ENCODE measurements at regions not wholly inside any gene's neighbourhood (a gene's known extent, or its start where the extent isn't known, plus 50 kb on each side); places are given as distances from the start of the nearest gene placed in this dataset.

DNA sequence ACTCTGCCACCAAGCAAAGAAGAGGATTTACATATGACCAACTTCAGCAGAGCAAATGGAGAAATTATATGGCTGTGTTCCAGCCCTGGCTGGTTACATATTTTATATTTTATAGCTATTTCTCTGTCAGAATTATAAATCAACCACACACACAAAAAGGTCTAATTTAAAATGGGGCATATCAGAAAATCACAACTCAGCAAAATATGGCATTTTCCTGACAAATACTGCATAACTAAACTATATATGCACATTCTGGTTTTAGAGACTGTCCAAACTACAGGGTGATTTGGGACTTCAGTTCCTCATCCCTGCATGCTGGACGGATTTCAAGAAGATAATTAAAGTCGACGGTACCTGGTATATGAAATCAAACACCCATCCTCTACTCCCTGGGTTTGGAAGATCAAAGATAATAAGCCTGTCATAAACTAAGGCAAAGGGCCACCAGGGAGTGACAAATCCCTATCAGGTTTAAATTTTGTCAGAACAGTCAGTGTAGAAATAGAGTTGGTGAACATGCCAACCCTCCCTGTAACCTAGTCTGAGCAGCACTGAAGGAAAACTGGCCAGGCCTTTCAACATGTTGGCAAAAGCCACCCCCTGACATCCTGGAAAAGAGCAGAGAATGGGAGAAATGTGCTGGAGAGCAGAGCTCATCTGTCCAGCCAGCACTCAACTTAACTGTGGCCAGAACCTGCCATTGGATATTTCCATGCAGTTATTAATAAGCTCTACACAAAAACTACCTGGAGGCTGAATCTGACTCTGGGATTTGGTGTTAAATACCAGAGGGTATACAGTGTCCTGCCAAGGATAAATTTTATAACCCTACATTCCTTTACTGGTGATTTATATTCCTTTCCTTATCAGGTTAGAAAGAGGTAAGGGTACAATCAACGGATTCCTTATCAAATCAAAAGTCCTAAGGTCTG lies 235.7 kb downstream of the ENC1 start:
- H3K27ac ChIP-seq = no peak overlapping the region
- H3K27me3 ChIP-seq = no peaks in the 10 kb centered on the region
- no peak for DNase-seq
- H3K36me3 ChIP-seq = no peaks in the 10 kb centered on the region
- WGBS, 3 donors = 82 to 90% (median 87%) methylated on average over 4 of the region's 4 CpGs
- TF ChIP-seq POLR2A (IDR thresholded peaks at IDR 0.05) (no peak), CTCF (IDR thresholded peaks at IDR 0.05) (no peak), EP300 (IDR thresholded peaks at IDR 0.05) (no peak)
- peaks cover 2% of the 10 kb centered on the region for H3K4me1 ChIP-seq (ENCODE audit: insufficient read depth)
- intact Hi-C loops (cut with DNase I) = no loop called here
- no peaks in the 10 kb centered on the region for H3K9me3 ChIP-seq
- no peak overlapping the region for H3K4me3 ChIP-seq

- Histone ChIP-seq H3K27ac (no peak overlapping the region), H3K27me3 (no peaks in the 10 kb centered on the region), H3K4me3 (no peak overlapping the region), H3K36me3 (no peaks in the 10 kb centered on the region), H3K9me3 (no peaks in the 10 kb centered on the region), H3K4me1 (ENCODE audit: insufficient read depth) (peaks cover 2% of the 10 kb centered on the region)
- intact Hi-C loops (cut with DNase I) = no loop called here
- 89 to 98% (median 93%) methylated on average over 2 of the region's 2 CpGs for WGBS, 3 donors
- no peak for DNase-seq
- no peak for TF ChIP-seq EP300 (IDR thresholded peaks at IDR 0.05)
- no peak for TF ChIP-seq POLR2A (IDR thresholded peaks at IDR 0.05)
- no peak for TF ChIP-seq CTCF (IDR thresholded peaks at IDR 0.05)
Observed at GRCh38 chr5:74403771-74404170, 236.8 kb downstream of the ENC1 start.

DNA sequence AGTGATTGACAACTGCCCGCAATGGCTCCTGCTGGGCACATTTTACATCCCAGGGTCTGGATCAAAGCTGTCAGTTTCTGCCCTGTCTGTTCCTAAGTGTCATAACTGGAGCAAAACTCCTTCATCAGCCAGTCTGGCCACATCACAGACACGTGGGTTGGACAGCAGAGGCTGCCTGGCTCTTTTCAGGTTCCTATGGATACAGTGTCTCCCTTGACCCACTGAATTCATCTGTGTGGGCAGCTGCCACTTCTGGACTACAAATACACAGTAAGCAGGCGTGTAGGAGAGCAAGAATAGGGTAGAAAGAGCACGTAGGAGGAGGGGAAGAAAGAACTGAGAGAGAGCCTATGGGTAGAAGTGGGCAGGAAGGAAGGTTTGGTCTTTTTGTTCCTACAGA lies 238.0 kb downstream of the ENC1 start:
- Histone ChIP-seq H3K9me3 (no peaks in the 10 kb centered on the region), H3K4me3 (no peak overlapping the region), H3K27me3 (no peaks in the 10 kb centered on the region), H3K36me3 (no peaks in the 10 kb centered on the region), H3K4me1 (ENCODE audit: insufficient read depth) (peaks cover 2% of the 10 kb centered on the region), H3K27ac (no peak overlapping the region)
- TF ChIP-seq POLR2A (IDR thresholded peaks at IDR 0.05) (no peak), CTCF (IDR thresholded peaks at IDR 0.05) (no peak), EP300 (IDR thresholded peaks at IDR 0.05) (no peak)
- intact Hi-C loops (cut with DNase I) = no loop called here
- 78 to 85% (median 84%) methylated on average over 4 of the region's 4 CpGs for WGBS, 3 donors
- no peak for DNase-seq

DNA sequence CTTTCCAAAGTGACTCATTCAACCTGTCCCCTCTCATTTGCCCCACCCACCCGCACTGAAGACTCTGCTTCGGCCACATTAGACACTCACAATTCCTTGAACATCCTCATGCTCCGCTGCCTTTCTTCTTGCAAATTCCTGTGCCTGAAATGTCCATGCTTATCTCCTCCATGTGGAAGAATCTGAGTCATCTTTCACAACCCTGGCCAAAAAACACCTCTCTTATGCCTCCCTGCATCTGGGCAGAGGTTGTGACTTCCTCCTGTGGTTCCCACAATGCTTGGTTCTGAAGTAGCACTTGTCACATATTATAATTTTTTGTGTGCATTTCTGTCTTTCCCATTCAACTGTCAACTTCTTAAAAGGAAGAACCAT lies 238.6 kb downstream of the ENC1 start:
- H3K27me3 ChIP-seq = no peaks in the 10 kb centered on the region
- no peak for DNase-seq
- H3K4me3 ChIP-seq = no peak overlapping the region
- peaks cover 2% of the 10 kb centered on the region for H3K4me1 ChIP-seq (ENCODE audit: insufficient read depth)
- no peaks in the 10 kb centered on the region for H3K36me3 ChIP-seq
- WGBS, 3 donors = 87 to 93% (median 90%) methylated on average over 3 of the region's 3 CpGs
- no peaks in the 10 kb centered on the region for H3K9me3 ChIP-seq
- TF ChIP-seq EP300 (IDR thresholded peaks at IDR 0.05) = no peak
- TF ChIP-seq POLR2A (IDR thresholded peaks at IDR 0.05) = no peak
- TF ChIP-seq CTCF (IDR thresholded peaks at IDR 0.05) = no peak
- no peak overlapping the region for H3K27ac ChIP-seq
- intact Hi-C loops (cut with DNase I) = no loop called here

Measured in ovary (tissue), 7 donors.